IPS-18c (cell line): ENCODE measurements at regions not wholly inside any gene's neighbourhood (a gene's known extent, or its start where the extent isn't known, plus 50 kb on each side); places are given as distances from the start of the nearest gene placed in this dataset.

Experiments used
- H3K4me3 ChIP-seq: 2 replicates; pipeline ENCODE4 v1.7.0; 2013; ENCODE audit warnings: low read depth, mild to moderate bottlenecking, low read length, moderate library complexity; ENCODE audit not compliant: insufficient read depth
- H3K9me3 ChIP-seq: one replicate; pipeline ENCODE4 v1.6.1; 2013; ENCODE audit warnings: mild to moderate bottlenecking, low read length, moderate library complexity; ENCODE audit not compliant: control insufficient read depth, insufficient read depth

GRCh38 chr2:217625557-217626169 lies 377.1 kb downstream of the TNS1 start:
- no peaks in the 10 kb centered on the region for H3K9me3 ChIP-seq
- H3K4me3 ChIP-seq: no peak overlapping the region

- no peak overlapping the region for H3K4me3 ChIP-seq
- no peaks in the 10 kb centered on the region for H3K9me3 ChIP-seq
Measured at GRCh38 chr2:217623281-217623912, 379.4 kb downstream of the TNS1 start.

GRCh38 chr2:217622205-217623060 lies 380.4 kb downstream of the TNS1 start:
- no peak overlapping the region for H3K4me3 ChIP-seq
- H3K9me3 ChIP-seq: no peaks in the 10 kb centered on the region

- Histone ChIP-seq H3K4me3 (no peak overlapping the region), H3K9me3 (no peaks in the 10 kb centered on the region)
Measured at GRCh38 chr2:217621391-217621801, 381.4 kb downstream of the TNS1 start.

GRCh38 chr2:217618744-217619143 lies 384.1 kb downstream of the TNS1 start:
- no peaks in the 10 kb centered on the region for H3K9me3 ChIP-seq
- no peak overlapping the region for H3K4me3 ChIP-seq

- Histone ChIP-seq H3K9me3 (no peaks in the 10 kb centered on the region), H3K4me3 (no peak overlapping the region; the same call in 1 of the 2 replicates)
Measured at GRCh38 chr2:217617616-217618022, 385.2 kb downstream of the TNS1 start.

- H3K4me3 ChIP-seq: no peak overlapping the region
- H3K9me3 ChIP-seq: no peaks in the 10 kb centered on the region
Measured at GRCh38 chr2:217616936-217617335, 385.9 kb downstream of the TNS1 start.

- Histone ChIP-seq H3K4me3 (no peak overlapping the region), H3K9me3 (no peaks in the 10 kb centered on the region)
Measured at GRCh38 chr2:217615171-217615570, 387.6 kb downstream of the TNS1 start.

GRCh38 chr2:217614498-217614897 lies 388.3 kb downstream of the TNS1 start:
- H3K9me3 ChIP-seq: no peaks in the 10 kb centered on the region
- H3K4me3 ChIP-seq: no peak overlapping the region

GRCh38 chr2:217614096-217614495 lies 388.7 kb downstream of the TNS1 start:
- Histone ChIP-seq H3K4me3 (no peak overlapping the region), H3K9me3 (no peaks in the 10 kb centered on the region)

GRCh38 chr2:217612920-217613319 lies 389.9 kb downstream of the TNS1 start:
- Histone ChIP-seq H3K9me3 (no peaks in the 10 kb centered on the region), H3K4me3 (no peak overlapping the region)

- Histone ChIP-seq H3K9me3 (no peaks in the 10 kb centered on the region), H3K4me3 (no peak overlapping the region)
Measured at GRCh38 chr2:217612211-217612610, 390.6 kb downstream of the TNS1 start.

- Histone ChIP-seq H3K4me3 (no peak overlapping the region), H3K9me3 (no peaks in the 10 kb centered on the region)
Measured at GRCh38 chr2:217611626-217612127, 391.1 kb downstream of the TNS1 start.

- no peaks in the 10 kb centered on the region for H3K9me3 ChIP-seq
- no peak overlapping the region for H3K4me3 ChIP-seq
Measured at GRCh38 chr2:217611056-217611455, 391.7 kb downstream of the TNS1 start.

- H3K9me3 ChIP-seq: no peaks in the 10 kb centered on the region
- H3K4me3 ChIP-seq: no peak overlapping the region
Measured at GRCh38 chr2:217610401-217610814, 392.4 kb downstream of the TNS1 start.

GRCh38 chr2:217609952-217610351 lies 392.8 kb downstream of the TNS1 start:
- Histone ChIP-seq H3K9me3 (no peaks in the 10 kb centered on the region), H3K4me3 (no peak overlapping the region)

GRCh38 chr2:217606296-217606695 lies 396.5 kb downstream of the TNS1 start:
- Histone ChIP-seq H3K4me3 (no peak overlapping the region), H3K9me3 (no peaks in the 10 kb centered on the region)
